HepG2 (cell line): ENCODE measurements at regions not wholly inside any gene's neighbourhood (a gene's known extent, or its start where the extent isn't known, plus 50 kb on each side); places are given as distances from the start of the nearest gene placed in this dataset.
A peak's percentile ranks its signal among the peaks of the same experiment; 100 is the strongest.

Experiments
- ATAC-seq: fragments of 200-7000 bp; cut with Tn5 transposase; 3 replicates; pipeline ENCODE4 v1.9.1; 2020; ENCODE audit warnings: mild to moderate bottlenecking, moderate library complexity
- BruUV-seq: library from RNA; stranded (reverse); fragments of 400-500 nt; replicated peaks from 2 replicates; lab custom pipeline; 2021; lab: Mats Ljungman, UMichigan
- CTCF ChIA-PET: fragments of 300-600 bp; formaldehyde crosslinking; extraction: SDS; loops from one replicate; lab custom pipeline; 2021; ENCODE audit warnings: low total read pairs, inconsistent platforms, low intra/inter-chr PET ratio; lab: Yijun Ruan, JAX
- POLR2A ChIA-PET: fragments of 350-600 bp; sonication (Branson Sonifier 250); formaldehyde crosslinking; loops from one replicate; lab custom pipeline; 2020; ENCODE audit warnings: antibody characterized with exemption, inconsistent platforms; lab: Yijun Ruan, JAX
- DNase-seq: peaks from one replicate; pipeline ENCODE4 v3.0.0-alpha.2; 2015; ENCODE audit warnings: low spot score
- FAIRE-seq: peaks from 3 replicates; lab custom pipeline; 2011; peaks lifted over from hg19 to GRCh38; lab: Jason Lieb, UNC
- H2AFZ ChIP-seq: one replicate; pipeline ENCODE4 v1.6.1; 2011; ENCODE audit warnings: low read length, inconsistent platforms
- H3K27ac ChIP-seq: fragments of 300-600 bp; 3 replicates; pipeline ENCODE4 v1.8.0; 2011; ENCODE audit warnings: mixed run types, mild to moderate bottlenecking, mixed read lengths, low read length, inconsistent platforms; ENCODE audit not compliant: insufficient read depth; ENCODE audit errors: extremely low read length
- H3K27me3 ChIP-seq, 2 experiments: fragments of 200-600 bp in 1 of 2; 2 replicates in 1 of 2; 3 replicates in 1 of 2; pipeline versions ENCODE4 v1.6.0 to v1.8.0; 2011; ENCODE audit warnings: low read length in 2 of 2, mild to moderate bottlenecking in 2 of 2, moderate library complexity in 2 of 2, inconsistent platforms in 1 of 2; ENCODE audit not compliant: insufficient read depth in 2 of 2, control insufficient read depth in 1 of 2
- H3K36me3 ChIP-seq, 2 experiments: fragments of 200-600 bp in 1 of 2; replicated peaks in 1 of 2; 2 replicates in 1 of 2; 3 replicates in 1 of 2; pipeline versions ENCODE4 v1.5.1 to v1.8.0; 2011; ENCODE audit warnings: low read length in 2 of 2, inconsistent platforms in 1 of 2; ENCODE audit not compliant: insufficient read depth in 2 of 2, control insufficient read depth in 1 of 2
- H3K4me1 ChIP-seq: 2 replicates; pipeline ENCODE4 v1.5.1; 2012; ENCODE audit warnings: low read length, inconsistent platforms; ENCODE audit not compliant: insufficient read depth
- H3K4me2 ChIP-seq: 2 replicates; pipeline ENCODE4 v1.6.0; 2011; ENCODE audit warnings: low read depth, low read length, inconsistent platforms
- H3K4me3 ChIP-seq, 3 experiments: fragments of 200-600 bp in 1 of 3; sonication (generic), shearing (Covaris generic) in 1 of 3; replicated peaks in 1 of 3; 2 replicates each; pipeline ENCODE4 v1.5.1; 2011 to 2016; ENCODE audit warnings: low read length in 3 of 3, inconsistent platforms in 2 of 3, low read depth in 2 of 3, mild to moderate bottlenecking in 2 of 3, control low read depth in 1 of 3, mixed read lengths in 1 of 3; ENCODE audit not compliant: insufficient read depth in 1 of 3
- H3K79me2 ChIP-seq: one replicate; pipeline ENCODE4 v1.6.1; 2011; ENCODE audit warnings: low read length, inconsistent platforms; ENCODE audit not compliant: insufficient read depth
- H3K9ac ChIP-seq: 2 replicates; pipeline ENCODE4 v1.6.0; 2011; ENCODE audit warnings: mild to moderate bottlenecking, low read depth, low read length, inconsistent platforms; ENCODE audit not compliant: insufficient read depth
- H3K9me3 ChIP-seq: 2 replicates; pipeline ENCODE4 v1.5.1; 2012; ENCODE audit warnings: mild to moderate bottlenecking, low read length
- H4K20me1 ChIP-seq: 2 replicates; pipeline ENCODE4 v1.6.0; 2011; ENCODE audit warnings: inconsistent platforms, mild to moderate bottlenecking, low read length, moderate library complexity; ENCODE audit not compliant: insufficient read depth
- CREB1 ChIP-seq, 2 experiments: fragments of 450-650 bp in 1 of 2; IDR thresholded peaks; 2 replicates each; pipeline ENCODE4 v1.6.1; 2016 to 2017; ENCODE audit warnings: control low read depth in 1 of 2, mild to moderate bottlenecking in 1 of 2, missing compliant biosample characterization in 1 of 2, missing genetic modification characterization in 1 of 2
- EEA1 ChIP-seq: sonication (generic); formaldehyde crosslinking; IDR thresholded peaks from 2 replicates; pipeline ENCODE4 v1.5.1; 2020; ENCODE audit warnings: mild to moderate bottlenecking, missing genetic modification reagents, borderline replicate concordance
- EP300 ChIP-seq, 3 experiments: sonication (generic) in 1 of 3; formaldehyde crosslinking in 1 of 3; IDR thresholded peaks; 2 replicates each; pipeline versions ENCODE4 v1.5.1 to v1.6.1; 2011 to 2020; ENCODE audit warnings: low read depth in 2 of 3, low read length in 2 of 3, borderline replicate concordance in 1 of 3, improper control_type of control experiment in 1 of 3, mild to moderate bottlenecking in 1 of 3, missing genetic modification reagents in 1 of 3, moderate library complexity in 1 of 3
- KLF9 ChIP-seq: IDR thresholded peaks from 2 replicates; pipeline ENCODE4 v1.6.1; 2016; ENCODE audit warnings: low read depth
- MAFF ChIP-seq: IDR thresholded peaks from 2 replicates; pipeline ENCODE4 v1.6.1; 2011; ENCODE audit warnings: low read depth, low read length, improper control_type of control experiment
- MED8 ChIP-seq: sonication (generic); formaldehyde crosslinking; IDR thresholded peaks from 2 replicates; pipeline ENCODE4 v1.8.1; 2023; ENCODE audit warnings: mild to moderate bottlenecking, missing genetic modification reagents; ENCODE audit not compliant: insufficient replicate concordance
- NFE2 ChIP-seq: sonication (generic); formaldehyde crosslinking; IDR thresholded peaks from 2 replicates; pipeline ENCODE4 v1.4.0; 2020; ENCODE audit warnings: missing genetic modification reagents
- NFE2L2 ChIP-seq: fragments of 150-350 bp; IDR thresholded peaks from 2 replicates; pipeline ENCODE4 v1.6.1; 2014; ENCODE audit warnings: low read length
- NFRKB ChIP-seq: fragments of 450-650 bp; IDR thresholded peaks from 2 replicates; pipeline ENCODE4 v1.6.1; 2017
- NFYB ChIP-seq: sonication (generic); formaldehyde crosslinking; IDR thresholded peaks from 2 replicates; pipeline ENCODE4 v1.4.0; 2020; ENCODE audit warnings: missing genetic modification reagents
- RBM39 ChIP-seq: fragments of 200-400 bp; formaldehyde crosslinking; IDR thresholded peaks from one replicate; pipeline ENCODE4 v1.6.1; 2018; ENCODE audit warnings: antibody characterized with exemption, mild to moderate bottlenecking, low read depth, low read length; ENCODE audit not compliant: poor library complexity, severe bottlenecking
- SUZ12 ChIP-seq: fragments of 150-350 bp; IDR thresholded peaks from 2 replicates; pipeline ENCODE4 v1.6.1; 2014; ENCODE audit warnings: low read depth, low read length
- TRAFD1 ChIP-seq: sonication (generic); formaldehyde crosslinking; IDR thresholded peaks from 2 replicates; pipeline ENCODE4 v1.5.1; 2020; ENCODE audit warnings: missing genetic modification reagents, mild to moderate bottlenecking, borderline replicate concordance
- ZNF282 ChIP-seq: fragments of 450-650 bp; IDR thresholded peaks from 2 replicates; pipeline ENCODE4 v1.6.1; 2018; ENCODE audit not compliant: partially characterized antibody
- ZSCAN31 ChIP-seq: sonication (generic); formaldehyde crosslinking; IDR thresholded peaks from 2 replicates; pipeline ENCODE4 v1.5.0; 2020; ENCODE audit warnings: low read depth, mild to moderate bottlenecking, missing genetic modification reagents
- WGBS: methylation state at CpG from one replicate; pipeline ENCODE4 v1.1.6; 2017; ENCODE audit warnings: low lambda C conversion rate; 5-methylcytosine and 5-hydroxymethylcytosine counted together
- in situ Hi-C: cut with HindIII; loops from 2 replicates; pipeline ENCODE4 v1.10.0; 2017; ENCODE audit warnings: low pct_unique_long_range_greater_than_20kb; ENCODE audit not compliant: extremely low pct_ligation_motif_present
- intact Hi-C: fragments of 100-400 bp; cut with micrococcal nuclease; formaldehyde crosslinking; loops from one replicate; pipeline ENCODE4 v1.10.0; 2022; ENCODE audit not compliant: unreplicated experiment
- TF ChIP-seq, protein P1 (sequence below): sonication (generic); formaldehyde crosslinking; IDR thresholded peaks from 2 replicates; pipeline ENCODE4 v1.8.1; 2023; ENCODE audit warnings: mild to moderate bottlenecking, missing genetic modification reagents
- TF ChIP-seq, protein P2 (sequence below): IDR thresholded peaks from 2 replicates; pipeline ENCODE4 v1.6.1; 2012; ENCODE audit warnings: inconsistent platforms

GRCh38 chr4:55742655-55743202 is 76.9 kb upstream of the EXOC1L start:
- Histone ChIP-seq H3K36me3 (no peaks in the 10 kb centered on the region), H3K79me2 (no peaks in the 10 kb centered on the region), H3K4me3 (no peak overlapping the region), H3K27ac (no peak overlapping the region), H3K27me3 (peaks cover 0 to 6% of the 10 kb centered on the region in 2 experiments; a peak in 2 of 5 replicates), H3K4me2 (no peak overlapping the region), H4K20me1 (no peaks in the 10 kb centered on the region), H3K9me3 (no peaks in the 10 kb centered on the region), H3K4me1 (no peaks in the 10 kb centered on the region), H3K9ac (no peak overlapping the region), H2AFZ (no peak overlapping the region)
- FAIRE-seq (no peak), DNase-seq (peak; percentile 3), ATAC-seq (no peak; the same call in 2 of the 3 replicates)
- ChIA-PET POLR2A (no interaction called here), CTCF (no interaction called here)
- TF ChIP-seq NFE2 (peak; percentile 40; the same call in 1 of the 2 replicates), CREB1 (IDR thresholded peaks at IDR 0.05) (no peak), CREB1 (CRISPR knock-in tag; IDR thresholded peaks at IDR 0.05) (no peak), NFE2L2 (peak; percentile 61; the same call in 1 of the 2 replicates), EP300 (IDR thresholded peaks at IDR 0.05; ENCODE audit: low read depth in 2 of 2, low read length in 2 of 2) (no peak), EP300 (CRISPR knock-in tag; IDR thresholded peaks at IDR 0.05; ENCODE audit: borderline replicate concordance) (no peak), ZSCAN31 (CRISPR knock-in tag) (peak; percentile 87)
- in situ Hi-C loops (loop anchor here (25.0 kb wide), 1 partner anchor 280 kb away; no protein-coding TSS in a partner anchor), intact Hi-C loops (no loop called here)
- BruUV-seq, result no TSS peak
- WGBS, result 3% methylated on average over 5 of the region's 5 CpGs

DNA sequence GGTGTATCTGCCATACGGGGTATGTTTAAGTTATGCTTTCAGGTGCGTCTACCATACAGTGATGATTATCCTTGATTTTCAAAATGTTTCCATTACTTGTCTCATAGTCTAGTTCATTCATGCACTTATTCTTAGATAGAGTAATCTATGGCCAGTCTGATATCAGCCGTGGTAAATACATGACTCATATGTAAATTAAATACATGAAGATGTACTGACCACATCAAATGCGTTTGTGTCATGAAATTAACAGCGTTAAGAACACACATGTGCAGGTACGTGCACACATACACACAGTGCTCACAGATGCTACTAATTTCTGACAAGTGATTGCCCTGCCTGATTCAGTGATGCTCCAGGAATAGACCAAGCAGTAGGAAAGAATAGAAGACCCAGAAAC is 75.2 kb upstream of the EXOC1L start:
- POLR2A ChIA-PET, result no interaction called here
- BruUV-seq, result no TSS peak
- Histone ChIP-seq H3K4me1 (no peaks in the 10 kb centered on the region), H3K79me2 (no peaks in the 10 kb centered on the region), H3K4me2 (no peak overlapping the region), H2AFZ (no peak overlapping the region), H3K9ac (no peak overlapping the region), H3K36me3 (no peaks in the 10 kb centered on the region), H3K27ac (no peak overlapping the region), H3K27me3 (peaks cover 0 to 6% of the 10 kb centered on the region in 2 experiments; a peak in 2 of 5 replicates), H3K9me3 (no peaks in the 10 kb centered on the region), H3K4me3 (no peak overlapping the region), H4K20me1 (no peaks in the 10 kb centered on the region)
- in situ Hi-C loops (loop anchor here (25.0 kb wide), 1 partner anchor 282 kb away; no protein-coding TSS in a partner anchor), intact Hi-C loops (loop anchor here (2.0 kb wide), 1 partner anchor 122 kb away; no protein-coding TSS in a partner anchor)
- CTCF ChIA-PET, result no interaction called here
- 15% methylated on average over 6 of the region's 6 CpGs for WGBS
- DNase-seq, result no peak
- FAIRE-seq, result no peak
- ATAC-seq, result no peak
- TF ChIP-seq ZNF282, result no peak
- TF ChIP-seq KLF9 (CRISPR knock-in tag), result no peak
- TF ChIP-seq, protein P1, sequence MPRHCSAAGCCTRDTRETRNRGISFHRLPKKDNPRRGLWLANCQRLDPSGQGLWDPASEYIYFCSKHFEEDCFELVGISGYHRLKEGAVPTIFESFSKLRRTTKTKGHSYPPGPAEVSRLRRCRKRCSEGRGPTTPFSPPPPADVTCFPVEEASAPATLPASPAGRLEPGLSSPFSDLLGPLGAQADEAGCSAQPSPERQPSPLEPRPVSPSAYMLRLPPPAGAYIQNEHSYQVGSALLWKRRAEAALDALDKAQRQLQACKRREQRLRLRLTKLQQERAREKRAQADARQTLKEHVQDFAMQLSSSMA (CRISPR knock-in tag), result no peak
- TF ChIP-seq NFYB, result no peak
- no peak for TF ChIP-seq SUZ12
- no peak for TF ChIP-seq RBM39
- TF ChIP-seq MAFF, result no peak
- TF ChIP-seq, protein P2, sequence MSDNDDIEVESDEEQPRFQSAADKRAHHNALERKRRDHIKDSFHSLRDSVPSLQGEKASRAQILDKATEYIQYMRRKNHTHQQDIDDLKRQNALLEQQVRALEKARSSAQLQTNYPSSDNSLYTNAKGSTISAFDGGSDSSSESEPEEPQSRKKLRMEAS, result no peak
- no peak for TF ChIP-seq EEA1 (CRISPR knock-in tag)
- no peak for TF ChIP-seq MED8 (CRISPR knock-in tag)
- no peak for TF ChIP-seq TRAFD1 (CRISPR knock-in tag)
- no peak for TF ChIP-seq NFRKB
